SK-MEL-5 (cell line): ENCODE measurements at regions not wholly inside any gene's neighbourhood (a gene's known extent, or its start where the extent isn't known, plus 50 kb on each side); places are given as distances from the start of the nearest gene placed in this dataset.

ENCODE experiments used
- DNase-seq: peaks from one replicate; pipeline ENCODE4 v3.0.0-alpha.2; 2016; ENCODE audit warnings: low read depth, low spot score
- in situ Hi-C: cut with HindIII; loops from 2 replicates; pipeline ENCODE4 v1.10.0; 2016; ENCODE audit warnings: low sequenced_read_pairs, high pct_unique_total_duplicates, low pct_unique_long_range_greater_than_20kb

DNA sequence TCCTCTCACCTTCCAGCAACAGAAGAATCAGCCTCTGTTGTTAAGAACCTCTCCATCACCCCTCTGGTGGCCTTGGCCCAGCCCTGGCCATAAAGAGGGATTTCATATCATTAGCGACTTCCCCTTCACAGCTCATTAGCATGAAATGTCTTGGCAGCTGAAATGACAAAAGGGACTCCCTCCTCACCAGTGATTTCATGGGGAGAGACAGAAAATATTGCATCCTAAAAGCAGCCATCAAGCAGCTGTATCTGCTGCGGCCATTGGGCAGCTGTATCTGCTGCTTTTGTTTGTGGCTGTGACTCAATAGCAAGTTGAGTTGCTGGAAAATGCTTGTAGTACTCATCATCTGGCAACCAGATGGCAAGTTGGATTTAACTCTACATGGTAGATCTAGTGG lies 105.9 kb upstream of the RMDN2 start:
- DNase-seq, result no peak
- in situ Hi-C loops, result no loop called here

DNA sequence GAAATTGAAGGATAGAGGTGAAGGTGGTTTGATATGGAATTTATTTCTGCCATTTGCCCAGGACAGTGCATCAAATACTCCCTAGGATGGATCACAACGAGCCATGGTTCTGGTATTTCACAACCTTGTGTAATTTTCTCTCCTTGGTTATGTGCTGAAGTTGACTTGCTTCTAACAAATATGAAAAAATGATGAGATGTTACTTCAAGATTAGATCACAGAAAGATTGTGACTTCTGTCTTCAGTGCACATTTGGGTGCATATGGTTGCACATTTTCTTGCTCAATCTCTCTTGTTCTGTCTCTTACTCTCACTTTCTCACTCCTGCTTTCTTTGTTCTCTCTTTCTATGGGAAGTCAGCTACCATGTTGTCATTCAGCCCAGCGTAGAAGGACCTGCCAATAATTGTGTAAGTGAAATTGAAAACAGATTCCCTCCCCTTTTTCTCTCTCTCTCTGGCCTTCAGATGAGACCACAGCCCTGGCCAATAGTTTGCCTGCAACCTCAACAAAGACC lies 104.6 kb upstream of the RMDN2 start:
- in situ Hi-C loops, result no loop called here
- DNase-seq, result no peak

DNA sequence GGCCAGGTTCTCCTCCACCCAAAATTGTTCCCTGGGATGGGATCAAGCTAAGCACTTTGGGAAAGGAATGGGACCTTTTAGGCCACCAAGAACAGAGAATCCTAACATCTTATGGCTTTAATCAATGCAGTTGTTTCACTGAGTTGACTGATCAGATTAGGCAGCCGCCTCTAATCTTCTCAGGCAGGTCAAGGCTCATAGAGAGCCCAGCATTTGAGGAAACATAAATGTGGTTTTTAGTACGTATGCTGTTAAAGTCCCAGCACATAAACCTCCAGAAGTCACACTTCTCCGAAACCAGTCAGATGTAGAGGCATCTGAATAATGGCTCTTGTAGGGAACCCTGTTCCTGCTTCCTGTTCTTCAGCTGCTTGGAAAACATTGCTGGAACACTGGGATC lies 99.5 kb upstream of the RMDN2 start:
- no peak for DNase-seq
- in situ Hi-C loops, result loop anchor here (25.0 kb wide), 1 partner anchor 413 kb away; no protein-coding TSS in a partner anchor

DNA sequence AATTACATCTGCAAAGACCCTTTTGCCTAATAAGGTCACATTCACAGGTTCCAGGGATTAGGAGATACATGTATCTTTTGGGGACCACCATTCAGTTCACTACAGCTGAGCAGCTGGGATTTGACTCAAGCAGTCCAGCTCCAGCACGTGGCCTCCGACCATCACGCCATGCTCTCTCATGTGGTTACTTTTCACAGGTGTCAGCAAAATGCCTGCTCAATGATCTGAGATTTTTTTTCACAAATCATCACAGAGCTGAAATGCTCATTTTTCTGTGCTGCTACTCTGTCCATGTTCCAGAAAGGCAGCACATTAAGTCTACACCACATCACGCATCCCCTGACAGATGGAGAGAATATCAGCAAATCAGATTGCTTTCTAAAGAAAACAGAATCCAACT lies 98.5 kb upstream of the RMDN2 start:
- DNase-seq, result no peak
- in situ Hi-C loops, result loop anchor here (25.0 kb wide), 1 partner anchor 414 kb away; no protein-coding TSS in a partner anchor

DNA sequence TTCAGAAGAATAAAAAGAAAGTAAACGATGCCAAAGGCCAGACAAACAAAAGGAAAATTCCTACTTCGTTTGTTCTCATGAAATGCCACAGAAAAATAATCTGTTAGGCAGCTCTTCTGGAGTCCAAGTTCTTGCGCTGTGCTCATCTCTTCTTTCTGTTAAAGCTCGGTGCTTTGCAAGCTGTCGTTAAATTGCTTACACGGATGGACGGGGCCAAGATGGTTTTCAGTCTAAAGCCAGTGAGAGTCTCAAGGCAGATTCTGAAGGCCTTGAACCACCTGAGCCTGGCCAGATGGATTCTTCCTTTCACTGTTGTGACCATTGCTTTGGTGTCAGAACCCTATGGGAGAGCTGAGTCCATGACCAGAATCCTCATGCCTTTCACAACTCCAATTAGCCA lies 97.6 kb upstream of the RMDN2 start:
- no peak for DNase-seq
- in situ Hi-C loops, result loop anchor here (25.0 kb wide), 1 partner anchor 415 kb away; no protein-coding TSS in a partner anchor

DNA sequence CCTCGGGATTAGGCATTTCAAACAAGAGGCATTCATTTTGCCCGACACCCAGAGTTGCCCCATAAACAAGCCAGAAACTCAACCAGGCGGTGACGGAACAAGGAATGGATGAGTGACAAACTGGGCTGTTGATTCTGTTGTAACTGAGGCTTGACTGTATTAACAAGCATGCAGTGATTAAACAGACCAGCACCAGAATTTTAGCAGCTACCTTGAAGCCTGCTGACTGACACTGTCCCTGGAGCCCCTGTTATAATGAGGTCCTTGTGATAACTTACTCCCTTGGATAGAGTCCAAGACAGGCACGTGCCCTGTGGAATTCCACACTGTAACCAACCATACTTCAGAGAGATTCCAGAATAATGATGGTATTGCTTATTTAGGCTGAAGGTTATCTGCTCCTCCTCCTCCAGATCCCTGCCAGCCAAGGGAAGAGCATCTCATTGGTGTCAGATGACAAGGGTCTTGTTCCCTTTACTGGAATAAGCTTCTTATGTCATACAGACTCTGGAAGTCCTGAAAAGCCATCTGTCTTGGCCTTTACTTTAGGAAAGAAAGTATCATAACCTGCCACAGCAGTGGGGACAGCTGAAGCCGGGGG lies 97.1 kb upstream of the RMDN2 start:
- in situ Hi-C loops, result loop anchor here (25.0 kb wide), 1 partner anchor 416 kb away; no protein-coding TSS in a partner anchor
- no peak for DNase-seq

DNA sequence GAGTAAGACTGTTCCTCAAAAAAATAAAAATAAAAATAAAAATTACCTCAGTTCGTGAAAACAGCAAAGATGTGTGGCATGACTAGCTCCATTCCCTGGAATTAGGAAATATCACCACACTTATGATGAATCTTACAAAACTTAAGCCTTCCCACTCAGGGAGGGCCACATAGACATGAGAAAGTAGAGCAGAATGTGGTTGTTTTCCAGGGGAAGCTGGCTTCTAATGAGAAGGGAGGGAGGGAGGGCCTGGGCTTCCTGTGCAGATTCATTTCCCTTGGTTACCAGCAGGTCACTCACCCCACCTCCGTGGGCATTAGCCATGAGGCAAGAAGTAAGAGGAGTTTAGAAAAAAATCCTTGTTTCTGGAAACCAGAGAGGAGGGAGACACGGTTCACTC lies 95.9 kb upstream of the RMDN2 start:
- no peak for DNase-seq
- in situ Hi-C loops, result loop anchor here (25.0 kb wide), 1 partner anchor 417 kb away; no protein-coding TSS in a partner anchor

DNA sequence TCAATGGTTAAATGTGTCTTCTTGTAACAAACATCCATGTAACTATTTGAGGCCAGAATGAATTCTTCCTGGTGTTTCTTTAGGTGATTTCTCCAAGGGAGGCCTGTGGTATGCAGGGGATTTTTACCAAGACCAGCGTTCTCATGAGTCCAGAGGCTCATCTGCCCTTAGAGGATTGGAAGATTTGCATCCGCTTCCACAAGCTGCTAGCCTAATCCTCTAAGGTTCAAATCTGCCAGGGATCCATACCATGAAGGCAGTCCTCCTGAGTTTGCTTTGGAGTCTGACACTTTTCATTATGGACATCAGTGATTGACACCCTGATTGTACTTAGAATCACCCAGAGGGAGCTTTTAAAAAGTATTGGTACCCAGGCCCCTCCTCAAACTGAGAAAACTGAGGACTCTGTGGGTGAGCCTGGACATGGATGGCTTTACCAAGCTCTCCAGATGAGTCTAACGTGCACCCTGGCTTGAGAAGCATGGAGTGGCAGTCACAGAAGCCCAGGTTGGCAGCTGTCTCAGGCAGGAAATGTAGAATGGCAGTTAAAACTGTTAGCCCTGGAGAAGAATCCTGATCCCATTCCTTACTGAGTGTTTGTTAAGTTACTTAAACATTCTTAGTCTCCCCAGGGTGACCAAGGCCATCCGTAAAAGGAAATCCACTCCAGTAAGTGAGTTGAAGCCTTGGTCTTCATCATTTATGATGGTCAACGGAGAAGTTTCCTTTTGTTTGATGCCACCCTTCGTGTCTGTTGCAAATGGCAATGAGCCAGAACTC lies 95.3 kb upstream of the RMDN2 start:
- in situ Hi-C loops, result loop anchor here (25.0 kb wide), 1 partner anchor 418 kb away; no protein-coding TSS in a partner anchor
- no peak for DNase-seq

DNA sequence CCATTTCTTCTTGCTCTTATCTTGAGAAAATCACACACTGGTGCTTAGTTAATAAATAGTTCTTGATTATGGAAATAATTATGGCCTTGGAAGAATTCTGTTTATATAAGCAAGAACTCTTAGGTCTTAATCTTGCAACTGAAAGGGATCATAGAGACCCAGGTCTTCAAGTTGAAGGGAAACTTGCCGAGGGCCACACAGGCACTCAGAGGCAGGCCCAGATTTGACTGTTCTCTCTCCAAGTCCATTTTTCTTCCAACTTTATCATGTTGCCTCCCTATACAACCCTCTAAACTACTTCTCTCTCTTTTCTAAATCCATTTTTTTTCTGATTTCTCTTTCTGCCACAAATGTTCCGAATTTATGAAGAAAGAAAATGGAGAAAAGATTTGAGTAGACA lies 94.5 kb upstream of the RMDN2 start:
- in situ Hi-C loops, result loop anchor here (25.0 kb wide), 1 partner anchor 418 kb away; no protein-coding TSS in a partner anchor
- no peak for DNase-seq

DNA sequence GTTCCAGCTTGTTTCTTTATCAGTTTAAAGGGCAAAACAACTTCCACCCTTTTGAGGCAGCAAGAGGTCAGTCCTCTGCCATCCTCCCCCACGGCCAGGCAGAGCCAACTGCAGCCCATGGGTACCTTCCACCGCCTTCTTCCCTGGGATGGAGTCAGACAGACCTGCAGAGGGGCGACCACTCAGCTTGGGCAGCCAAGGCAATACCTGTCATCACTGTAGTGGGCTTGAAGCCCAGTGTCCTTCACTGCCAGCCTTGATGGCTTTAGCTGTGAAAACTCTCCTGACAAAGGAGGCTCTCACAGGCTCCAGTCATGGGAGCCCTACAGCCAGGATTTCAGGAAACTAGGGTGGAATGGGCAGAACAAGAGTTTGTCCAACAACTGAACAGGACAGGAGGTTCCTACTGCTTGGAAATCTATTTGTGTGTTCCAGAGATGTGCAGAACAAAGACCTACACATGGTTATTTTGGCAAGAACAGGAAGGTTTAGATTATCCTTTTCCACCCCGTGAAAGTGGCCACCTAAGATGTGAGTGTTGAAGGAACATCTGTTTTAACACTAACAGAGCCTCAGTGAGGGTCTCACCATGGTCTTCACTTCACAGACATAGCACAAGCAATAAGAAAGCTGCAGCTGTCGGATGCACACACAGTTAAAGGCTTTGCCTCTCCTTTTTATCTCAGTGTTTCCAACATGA lies 93.9 kb upstream of the RMDN2 start:
- peak; percentile 39 for DNase-seq
- in situ Hi-C loops, result loop anchor here (25.0 kb wide), 1 partner anchor 419 kb away; no protein-coding TSS in a partner anchor

DNA sequence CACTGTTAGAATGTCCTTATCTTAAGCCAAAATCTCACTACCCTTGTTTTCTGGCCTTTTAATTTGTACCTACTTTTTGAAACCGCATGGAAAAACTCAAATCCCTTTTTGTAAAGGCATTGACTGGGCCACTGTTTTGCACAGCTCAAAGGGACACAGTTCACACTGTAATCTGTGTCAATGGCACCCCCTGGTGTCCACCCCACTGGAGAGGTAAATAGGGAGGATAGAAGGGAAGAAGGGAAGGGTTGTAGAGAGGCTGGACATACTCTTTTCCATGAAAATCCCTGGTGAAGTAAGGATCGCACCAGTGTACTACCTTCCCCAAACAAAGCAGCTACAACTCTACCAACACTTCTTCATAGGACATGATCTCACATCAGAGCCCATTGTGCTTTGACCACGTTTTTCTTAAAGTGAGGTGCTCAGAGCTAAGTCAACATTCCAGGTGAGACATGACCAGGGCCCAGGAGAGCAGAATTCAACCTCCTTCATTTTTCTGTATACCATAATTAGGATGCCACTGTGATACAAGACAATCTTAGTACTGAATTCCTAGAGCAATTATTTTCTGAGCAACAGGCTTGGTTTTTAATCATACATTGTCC lies 92.4 kb upstream of the RMDN2 start:
- in situ Hi-C loops, result loop anchor here (25.0 kb wide), 1 partner anchor 420 kb away; no protein-coding TSS in a partner anchor
- DNase-seq, result peak; percentile 96

DNA sequence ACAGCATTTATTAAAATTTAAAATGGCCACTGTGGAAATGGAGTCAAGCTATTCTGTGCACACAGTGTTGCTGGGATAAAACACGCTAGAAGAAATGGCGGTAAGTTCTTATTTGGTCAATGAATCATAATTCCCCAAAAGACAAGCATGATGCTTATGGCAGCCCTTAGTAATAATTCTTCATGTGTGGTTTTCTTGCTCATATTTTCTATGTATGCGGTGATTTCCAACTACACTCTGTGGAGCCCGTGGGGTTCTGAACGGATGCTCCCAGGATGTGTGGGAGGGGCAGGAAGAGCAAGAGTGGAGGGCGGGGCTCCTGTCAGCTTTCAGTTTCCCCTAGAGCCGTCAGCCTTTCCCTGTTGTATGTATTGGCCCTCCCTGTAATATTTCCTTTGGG lies 91.7 kb upstream of the RMDN2 start:
- DNase-seq, result no peak
- in situ Hi-C loops, result loop anchor here (25.0 kb wide), 1 partner anchor 421 kb away; no protein-coding TSS in a partner anchor

DNA sequence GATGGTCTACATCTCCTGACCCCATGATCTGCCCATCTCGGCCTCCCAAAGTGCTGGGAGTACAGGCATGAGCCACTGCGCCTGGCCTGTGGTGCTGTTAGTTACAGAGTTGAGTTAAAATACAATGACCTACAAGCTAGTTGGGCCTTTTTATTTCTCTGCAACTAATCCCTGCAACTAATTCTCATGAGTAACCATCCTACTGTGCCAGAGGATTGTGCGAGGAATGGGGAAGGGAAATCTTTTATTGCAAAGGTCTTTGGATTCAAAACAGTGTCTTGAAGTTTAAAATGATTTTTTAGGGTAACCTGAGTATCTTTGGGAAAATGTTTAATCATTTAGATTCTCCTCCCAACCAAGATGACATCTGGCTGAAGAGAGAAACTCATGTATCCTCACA lies 88.8 kb upstream of the RMDN2 start:
- DNase-seq, result no peak
- in situ Hi-C loops, result loop anchor here (25.0 kb wide), 1 partner anchor 424 kb away; no protein-coding TSS in a partner anchor

DNA sequence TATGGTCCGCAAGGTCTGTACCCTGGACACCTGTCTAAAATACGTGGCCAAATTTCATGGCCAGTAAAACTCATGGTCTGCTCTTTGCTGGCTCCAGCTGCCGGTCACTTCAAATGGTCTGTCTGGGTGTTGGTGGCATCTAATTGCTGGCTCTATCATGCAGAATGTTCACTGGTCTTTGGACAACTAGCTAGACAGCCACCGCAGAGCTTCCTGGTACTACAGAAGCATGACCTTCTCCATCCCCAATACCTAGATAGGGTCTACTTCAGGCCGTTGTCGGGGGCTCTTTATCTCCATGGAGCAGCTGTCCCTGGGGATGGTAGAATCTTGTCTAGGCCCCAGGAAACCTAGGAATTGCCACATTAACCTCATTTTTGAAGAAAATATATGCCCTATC lies 88.4 kb upstream of the RMDN2 start:
- DNase-seq, result no peak
- in situ Hi-C loops, result loop anchor here (25.0 kb wide), 1 partner anchor 424 kb away; no protein-coding TSS in a partner anchor

DNA sequence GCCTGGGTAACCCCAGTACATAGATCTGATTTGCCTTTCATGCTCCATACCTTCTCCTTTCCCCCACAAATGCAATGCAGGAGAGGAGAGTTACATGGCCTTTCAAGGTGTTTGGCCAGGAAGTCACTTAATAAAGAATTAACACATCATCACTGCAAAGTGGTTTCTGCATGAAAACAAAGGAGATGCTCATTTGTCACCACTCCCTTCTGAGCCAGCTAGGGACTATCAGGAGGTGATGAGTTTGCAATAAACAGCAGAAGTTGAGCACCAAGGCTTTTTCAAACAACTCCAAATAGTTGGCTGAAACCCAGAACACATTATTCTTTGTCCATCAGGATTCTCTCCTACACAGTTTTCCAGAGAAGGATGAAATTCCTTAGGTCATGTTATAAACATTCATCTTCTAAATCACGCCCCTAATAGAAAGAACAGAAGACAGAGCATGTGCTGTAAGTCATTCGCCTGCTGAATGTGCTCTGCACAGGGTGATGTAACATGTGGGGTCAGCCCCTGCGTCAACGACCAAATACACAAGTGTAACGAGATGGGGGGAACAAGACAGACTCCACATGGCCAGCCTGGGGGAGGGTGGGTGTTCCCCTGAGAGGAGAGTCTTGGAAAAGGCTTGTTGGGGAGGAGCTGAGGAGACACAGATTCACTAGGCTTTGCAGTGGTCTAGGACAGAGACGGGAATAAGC lies 87.3 kb upstream of the RMDN2 start:
- in situ Hi-C loops, result loop anchor here (25.0 kb wide), 1 partner anchor 425 kb away; no protein-coding TSS in a partner anchor
- no peak for DNase-seq

DNA sequence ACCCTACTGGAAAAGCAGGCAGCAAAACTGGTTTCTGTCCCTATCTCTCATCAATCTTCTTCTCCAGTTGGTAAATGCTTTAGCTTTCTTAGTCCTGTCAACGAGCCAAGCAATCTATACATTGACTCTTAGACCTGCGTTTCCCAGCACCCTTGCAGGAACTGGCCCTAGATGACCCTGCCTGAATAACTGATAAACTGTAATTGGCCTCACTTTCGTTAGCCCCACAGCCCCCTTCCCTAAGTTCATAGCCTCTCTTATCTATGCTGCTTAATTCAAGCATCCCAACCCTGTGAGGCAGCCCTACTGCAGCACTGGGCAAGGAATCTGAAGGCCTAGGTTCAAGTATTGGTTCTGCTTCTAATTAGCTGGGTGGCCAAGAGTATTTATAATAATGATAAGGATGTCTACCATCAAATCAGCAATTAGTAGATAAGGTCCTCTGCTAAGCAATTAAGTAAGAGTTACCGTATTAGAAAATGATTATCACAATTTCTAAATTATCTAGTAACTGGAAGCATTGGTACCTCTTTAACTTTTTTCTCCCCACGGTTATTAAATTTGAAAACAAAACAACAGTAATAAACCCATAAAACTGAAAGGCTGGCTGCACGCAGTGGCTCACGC lies 86.4 kb upstream of the RMDN2 start:
- in situ Hi-C loops, result loop anchor here (25.0 kb wide), 1 partner anchor 426 kb away; no protein-coding TSS in a partner anchor
- no peak for DNase-seq
